ENCODE measurements at regions not wholly inside any gene's neighbourhood (a gene's known extent, or its start where the extent isn't known, plus 50 kb on each side); places are given as distances from the start of the nearest gene placed in this dataset.

- Histone ChIP-seq H3K4me3 (ENCODE audit: extremely low read depth in 1 of 4, insufficient read depth in 2 of 4, low read depth in 3 of 4, low read length in 4 of 4) (no peak overlapping the region), H3K18ac (ENCODE audit: extremely low read depth, low read length) (no peak overlapping the region), H3K27ac (ENCODE audit: low read depth, low read length) (no peak overlapping the region), H3K79me1 (ENCODE audit: low read depth, low read length) (no peaks in the 10 kb centered on the region; the same call in 1 of the 2 replicates), H3K23ac (ENCODE audit: insufficient read length) (no peak overlapping the region), H2BK120ac (replicated peaks; ENCODE audit: low read depth, low read length) (no peak overlapping the region), H2BK15ac (ENCODE audit: low read length) (no peak overlapping the region), H3K79me2 (ENCODE audit: control insufficient read depth in 1 of 2, insufficient read depth in 2 of 2, low read length in 2 of 2) (no peaks in the 10 kb centered on the region), H3K27me3 (replicated peaks in 1 of 4; ENCODE audit: control insufficient read depth in 3 of 4, extremely low read depth in 1 of 4, insufficient read depth in 3 of 4, low read length in 3 of 4) (no peaks in the 10 kb centered on the region), H3K23me2 (ENCODE audit: low read depth, low read length) (no peaks in the 10 kb centered on the region), H2BK20ac (ENCODE audit: low read length) (no peak overlapping the region), H3K14ac (ENCODE audit: insufficient read length) (no peak overlapping the region), H3K36me3 (ENCODE audit: control insufficient read depth in 2 of 4, insufficient read depth in 4 of 4, low read length in 3 of 4) (no peaks in the 10 kb centered on the region), H3K4me1 (replicated peaks in 1 of 4; ENCODE audit: control insufficient read depth in 3 of 4, insufficient read depth in 4 of 4, low read length in 3 of 4) (no peaks in the 10 kb centered on the region; a peak in 1 of 7 replicates), H2AFZ (ENCODE audit: low read length) (no peak overlapping the region), H3K56ac (replicated peaks; ENCODE audit: insufficient read length, low read depth, low read length) (no peak overlapping the region), H3K9me3 (ENCODE audit: insufficient read depth in 2 of 2, low read depth in 1 of 2, low read length in 1 of 2) (no peaks in the 10 kb centered on the region), H4K8ac (ENCODE audit: extremely low read depth, insufficient read depth, low read length) (peak overlapping the region; percentile 40; the same call in 1 of the 2 replicates), H2BK12ac (ENCODE audit: low read depth, low read length) (no peak overlapping the region), H4K91ac (replicated peaks; ENCODE audit: insufficient read length, low read length) (no peak overlapping the region), H4K20me1 (replicated peaks in 1 of 2; ENCODE audit: control insufficient read depth in 1 of 2, insufficient read depth in 2 of 2, low read length in 2 of 2) (no peaks in the 10 kb centered on the region), H2BK5ac (ENCODE audit: low read depth, low read length) (no peak overlapping the region), H4K5ac (ENCODE audit: insufficient read length, low read depth, low read length) (no peak overlapping the region), H3K4me2 (ENCODE audit: insufficient read depth in 1 of 2, low read depth in 2 of 2, low read length in 2 of 2) (no peak overlapping the region), H2AK5ac (ENCODE audit: low read depth, low read length) (no peak overlapping the region), H3K9ac (replicated peaks in 1 of 4; ENCODE audit: extremely low read depth in 1 of 4, low read depth in 3 of 4, low read length in 3 of 4) (no peak overlapping the region), H3K4ac (replicated peaks; ENCODE audit: insufficient read length, low read depth, low read length) (no peak overlapping the region)
- no peak for FAIRE-seq
- TF ChIP-seq SUZ12 (IDR thresholded peaks at IDR 0.05; ENCODE audit: low read length) (no peak), BACH1 (IDR thresholded peaks at IDR 0.05; ENCODE audit: low read length) (no peak), MAFK (IDR thresholded peaks at IDR 0.05; ENCODE audit: low read depth, low read length) (no peak), KDM1A (IDR thresholded peaks at IDR 0.05; ENCODE audit: borderline replicate concordance, low read length) (no peak)
- WGBS, 2 experiments (ENCODE audit: extremely low coverage in 1 of 2, insufficient coverage in 1 of 2, insufficient read length in 1 of 2, insufficient replicate concordance in 2 of 2, low coverage in 1 of 2, low lambda C conversion rate in 2 of 2, missing lambda C conversion rate in 1 of 2) = 91% methylated on average over 18 of the region's 18 CpGs; no CpG with 5 or more reads in 1 of the 2 experiments
- no peak for DNase-seq (ENCODE audit: low read depth in 1 of 2, low spot score in 2 of 2)
- POLR2A ChIA-PET (ENCODE audit: partially characterized antibody) = no interaction called here
- CTCF ChIA-PET (ENCODE audit: partially characterized antibody) = interaction anchor here (0.6 to 2.5 kb wide), 4 partner anchors 10 to 386 kb away, joined by 3 to 5 read pairs (median 3); no protein-coding TSS in a partner anchor
These were observed 253.1 kb upstream of the IRX1 start for GRCh38 chr5:3342271-3343100.
